Neuronal stem cell (in vitro differentiated cells): ENCODE measurements at regions not wholly inside any gene's neighbourhood (a gene's known extent, or its start where the extent isn't known, plus 50 kb on each side); places are given as distances from the start of the nearest gene placed in this dataset.

Experiments
- DNase-seq: peaks from one replicate; pipeline ENCODE4 v3.0.0-alpha.2; 2013; ENCODE audit warnings: low spot score
- H2AFZ ChIP-seq: one replicate; pipeline ENCODE4 v1.6.1; 2013; ENCODE audit warnings: mild to moderate bottlenecking, low read length, inconsistent platforms
- H2AK5ac ChIP-seq: 2 replicates; pipeline ENCODE4 v1.6.1; 2013; ENCODE audit warnings: low read depth, mild to moderate bottlenecking, inconsistent platforms, low read length, moderate library complexity, mixed read lengths
- H2BK120ac ChIP-seq: 2 replicates; pipeline ENCODE4 v1.6.1; 2013; ENCODE audit warnings: low read depth, mild to moderate bottlenecking, inconsistent platforms, low read length, moderate library complexity, mixed read lengths
- H2BK12ac ChIP-seq: one replicate; pipeline ENCODE4 v1.6.1; 2013; ENCODE audit warnings: low read length, inconsistent platforms
- H2BK15ac ChIP-seq: 2 replicates; pipeline ENCODE4 v1.6.1; 2013; ENCODE audit warnings: mild to moderate bottlenecking, low read length, inconsistent platforms, mixed read lengths
- H2BK5ac ChIP-seq: one replicate; pipeline ENCODE4 v1.6.1; 2013; ENCODE audit warnings: inconsistent platforms, mild to moderate bottlenecking, low read length, moderate library complexity
- H3K14ac ChIP-seq: one replicate; pipeline ENCODE4 v1.6.1; 2013; ENCODE audit warnings: low read length, inconsistent platforms
- H3K18ac ChIP-seq: 2 replicates; pipeline ENCODE4 v1.6.1; 2013; ENCODE audit warnings: low read length, inconsistent platforms
- H3K23ac ChIP-seq: 2 replicates; pipeline ENCODE4 v1.6.1; 2013; ENCODE audit warnings: low read depth, mild to moderate bottlenecking, mixed read lengths, low read length, inconsistent platforms; ENCODE audit not compliant: poor library complexity
- H3K27ac ChIP-seq: replicated peaks from 3 replicates; pipeline ENCODE4 v1.5.1; 2013; ENCODE audit warnings: low read length, inconsistent platforms
- H3K27me3 ChIP-seq, 3 experiments: 2 replicates each; pipeline ENCODE4 v1.6.1; 2013; ENCODE audit warnings: low read length in 3 of 3, mild to moderate bottlenecking in 2 of 3, inconsistent platforms in 1 of 3, low read depth in 1 of 3, mixed read lengths in 1 of 3, moderate library complexity in 1 of 3; ENCODE audit not compliant: control insufficient read depth in 3 of 3, insufficient read depth in 3 of 3
- H3K36me3 ChIP-seq, 2 donors: replicated peaks in 1 of 2; 2 replicates each; pipeline ENCODE4 v1.6.1; 2013; ENCODE audit warnings: low read length in 2 of 2; ENCODE audit not compliant: control insufficient read depth in 2 of 2, insufficient read depth in 2 of 2
- H3K4ac ChIP-seq: 2 replicates; pipeline ENCODE4 v1.6.1; 2013; ENCODE audit warnings: inconsistent platforms, mild to moderate bottlenecking, low read length, moderate library complexity
- H3K4me1 ChIP-seq, 2 donors: 1 replicate in 1 of 2; 2 replicates in 1 of 2; pipeline ENCODE4 v1.6.1; 2013; ENCODE audit warnings: low read length in 2 of 2, low read depth in 1 of 2; ENCODE audit not compliant: control insufficient read depth in 2 of 2, insufficient read depth in 1 of 2
- H3K4me2 ChIP-seq: one replicate; pipeline ENCODE4 v1.6.1; 2013; ENCODE audit warnings: mild to moderate bottlenecking, low read length, inconsistent platforms; ENCODE audit not compliant: insufficient read depth, poor library complexity, severe bottlenecking
- H3K4me3 ChIP-seq, 2 donors: 2 replicates each; pipeline ENCODE4 v1.5.1; 2013; ENCODE audit warnings: low read length in 2 of 2, mild to moderate bottlenecking in 2 of 2, inconsistent platforms in 1 of 2, moderate library complexity in 1 of 2
- H3K79me1 ChIP-seq: one replicate; pipeline ENCODE4 v1.6.1; 2013; ENCODE audit warnings: low read depth, mild to moderate bottlenecking, inconsistent platforms, low read length, moderate library complexity
- H3K9ac ChIP-seq: one replicate; pipeline ENCODE4 v1.6.1; 2013; ENCODE audit warnings: mild to moderate bottlenecking, low read depth, low read length, inconsistent platforms; ENCODE audit not compliant: poor library complexity
- H3K9me3 ChIP-seq, 2 donors: replicated peaks in 1 of 2; 2 replicates each; pipeline versions ENCODE3 to v1.6.1; 2013; ENCODE audit warnings: low read length in 2 of 2, mild to moderate bottlenecking in 2 of 2, inconsistent platforms in 1 of 2, low read depth in 1 of 2, mixed read lengths in 1 of 2, moderate library complexity in 1 of 2; ENCODE audit not compliant: control insufficient read depth in 2 of 2, insufficient read depth in 1 of 2
- H4K8ac ChIP-seq: one replicate; pipeline ENCODE4 v1.6.1; 2013; ENCODE audit warnings: low read depth, mild to moderate bottlenecking, inconsistent platforms, low read length, moderate library complexity
- H4K91ac ChIP-seq: one replicate; pipeline ENCODE4 v1.6.1; 2013; ENCODE audit warnings: low read length, low read depth, mild to moderate bottlenecking, inconsistent platforms; ENCODE audit not compliant: poor library complexity
- WGBS, 2 donors: extraction: QIAGEN DNeasy Blood & Tissue Kit; methylation state at CpG; one replicate each; pipeline ENCODE4 v1.1.7; 2013; ENCODE audit warnings: missing lambda C conversion rate in 2 of 2, mixed read lengths in 1 of 2; ENCODE audit not compliant: insufficient read length in 2 of 2, insufficient replicate concordance in 1 of 2; ENCODE audit errors: extremely low coverage in 2 of 2; 5-methylcytosine and 5-hydroxymethylcytosine counted together

GRCh38 chr5:125038477-125038876 lies 292.0 kb upstream of the ZNF608 start:
- Histone ChIP-seq H3K4me2 (no peak overlapping the region), H4K8ac (no peak overlapping the region), H2BK120ac (no peak overlapping the region), H2BK12ac (no peak overlapping the region), H3K9ac (no peak overlapping the region), H3K18ac (no peak overlapping the region), H3K79me1 (no peaks in the 10 kb centered on the region), H2AK5ac (no peak overlapping the region), H3K14ac (no peak overlapping the region), H2AFZ (no peak overlapping the region), H2BK5ac (no peak overlapping the region), H3K27me3 (no peaks in the 10 kb centered on the region), H3K36me3 (no peaks in the 10 kb centered on the region), H3K27ac (no peak overlapping the region), H3K4ac (no peak overlapping the region), H3K4me3 (no peak overlapping the region), H3K9me3 (peaks cover 0 to 6% of the 10 kb centered on the region in 2 donors), H3K4me1 (peaks cover 3 to 8% of the 10 kb centered on the region in 2 donors), H2BK15ac (no peak overlapping the region), H4K91ac (no peak overlapping the region), H3K23ac (no peak overlapping the region)
- WGBS, 2 donors, result no CpG with 5 or more reads among the region's 5 CpGs
- DNase-seq, result no peak

- no peak overlapping the region for H3K14ac ChIP-seq
- H3K4me1 ChIP-seq, result peaks cover 3 to 8% of the 10 kb centered on the region in 2 donors
- H2BK120ac ChIP-seq, result no peak overlapping the region
- no peak overlapping the region for H3K4me3 ChIP-seq
- no peak overlapping the region for H2BK12ac ChIP-seq
- no peak overlapping the region for H2AFZ ChIP-seq
- no peaks in the 10 kb centered on the region for H3K27me3 ChIP-seq
- H3K23ac ChIP-seq, result no peak overlapping the region
- no peak overlapping the region for H2BK15ac ChIP-seq
- H3K4me2 ChIP-seq, result no peak overlapping the region
- H3K9ac ChIP-seq, result no peak overlapping the region
- no peaks in the 10 kb centered on the region for H3K79me1 ChIP-seq
- no peak overlapping the region for H2AK5ac ChIP-seq
- no peak overlapping the region for H4K91ac ChIP-seq
- no peaks in the 10 kb centered on the region for H3K36me3 ChIP-seq
- WGBS, 2 donors, result no CpG with 5 or more reads among the region's 2 CpGs
- no peak overlapping the region for H3K4ac ChIP-seq
- peaks cover 0 to 6% of the 10 kb centered on the region in 2 donors for H3K9me3 ChIP-seq
- no peak for DNase-seq
- no peak overlapping the region for H3K18ac ChIP-seq
- no peak overlapping the region for H2BK5ac ChIP-seq
- H4K8ac ChIP-seq, result no peak overlapping the region
- no peak overlapping the region for H3K27ac ChIP-seq
These were observed 295.4 kb upstream of the ZNF608 start for GRCh38 chr5:125041798-125042197.

GRCh38 chr5:125042261-125042890 lies 295.9 kb upstream of the ZNF608 start:
- Histone ChIP-seq H2BK15ac (no peak overlapping the region), H2AFZ (peak overlapping the region; percentile 20), H3K9me3 (peaks cover 0 to 6% of the 10 kb centered on the region in 2 donors), H2BK5ac (no peak overlapping the region), H3K9ac (no peak overlapping the region), H3K4me3 (no peak overlapping the region), H2BK12ac (no peak overlapping the region), H3K27me3 (no peaks in the 10 kb centered on the region), H4K8ac (no peak overlapping the region), H3K79me1 (no peaks in the 10 kb centered on the region), H3K18ac (no peak overlapping the region), H3K4me1 (peaks cover 3 to 8% of the 10 kb centered on the region in 2 donors), H3K4me2 (no peak overlapping the region), H3K27ac (no peak overlapping the region), H4K91ac (no peak overlapping the region), H3K14ac (no peak overlapping the region), H2AK5ac (no peak overlapping the region), H3K23ac (no peak overlapping the region), H3K36me3 (no peaks in the 10 kb centered on the region), H3K4ac (no peak overlapping the region), H2BK120ac (no peak overlapping the region)
- DNase-seq, result no peak
- WGBS, 2 donors, result no CpG with 5 or more reads among the region's 1 CpG

GRCh38 chr5:125043781-125044391 lies 297.4 kb upstream of the ZNF608 start:
- no peak overlapping the region for H3K18ac ChIP-seq
- no peak overlapping the region for H3K14ac ChIP-seq
- H3K4ac ChIP-seq, result no peak overlapping the region
- no peak for DNase-seq
- H3K9ac ChIP-seq, result no peak overlapping the region
- peaks cover 3 to 8% of the 10 kb centered on the region in 2 donors for H3K4me1 ChIP-seq
- H3K79me1 ChIP-seq, result no peaks in the 10 kb centered on the region
- H2BK120ac ChIP-seq, result no peak overlapping the region
- no peak overlapping the region for H3K4me3 ChIP-seq
- H3K4me2 ChIP-seq, result no peak overlapping the region
- no peak overlapping the region for H4K8ac ChIP-seq
- no CpG with 5 or more reads among the region's 8 CpGs for WGBS, 2 donors
- no peaks in the 10 kb centered on the region for H3K36me3 ChIP-seq
- H4K91ac ChIP-seq, result no peak overlapping the region
- no peak overlapping the region for H2BK12ac ChIP-seq
- H2BK15ac ChIP-seq, result no peak overlapping the region
- H3K27ac ChIP-seq, result no peak overlapping the region
- no peak overlapping the region for H2BK5ac ChIP-seq
- H3K27me3 ChIP-seq, result no peaks in the 10 kb centered on the region
- H2AFZ ChIP-seq, result no peak overlapping the region
- H2AK5ac ChIP-seq, result no peak overlapping the region
- peaks cover 0 to 4% of the 10 kb centered on the region in 2 donors for H3K9me3 ChIP-seq
- no peak overlapping the region for H3K23ac ChIP-seq
